HEK293 (cell line): ENCODE measurements at regions not wholly inside any gene's neighbourhood (a gene's known extent, or its start where the extent isn't known, plus 50 kb on each side); places are given as distances from the start of the nearest gene placed in this dataset.

Experiments used
- CTCF ChIA-PET: fragments of 350-600 bp; formaldehyde crosslinking; extraction: SDS; loops from one replicate; lab custom pipeline; 2021; ENCODE audit warnings: antibody characterized with exemption; lab: Yijun Ruan, JAX
- POLR2A ChIA-PET: fragments of 300-600 bp; formaldehyde crosslinking; extraction: SDS; loops from one replicate; lab custom pipeline; 2020; ENCODE audit warnings: antibody characterized with exemption, inconsistent platforms; lab: Yijun Ruan, JAX
- H3K27ac ChIP-seq: fragments of 200-500 bp; sonication (Bioruptor generic); 2 replicates; pipeline ENCODE4 v1.5.1; 2014; ENCODE audit warnings: low read depth, low read length, control low read depth, inconsistent platforms; ENCODE audit errors: extremely low read depth
- H3K36me3 ChIP-seq, 2 experiments: fragments of 200-500 bp in 1 of 2; sonication (Bioruptor generic) in 1 of 2; 1 replicate in 1 of 2; 2 replicates in 1 of 2; pipeline ENCODE4 v1.5.1; 2014 to 2017; ENCODE audit warnings: inconsistent platforms in 2 of 2, low read length in 2 of 2; ENCODE audit not compliant: control insufficient read depth in 2 of 2, insufficient read depth in 1 of 2
- H3K4me1 ChIP-seq: fragments of 200-500 bp; sonication (Bioruptor generic); 2 replicates; pipeline ENCODE4 v1.5.1; 2014; ENCODE audit warnings: mild to moderate bottlenecking, low read length, inconsistent platforms; ENCODE audit not compliant: control insufficient read depth, insufficient read depth
- H3K4me3 ChIP-seq: 2 replicates; pipeline ENCODE4 v1.5.1; 2011; ENCODE audit warnings: low read depth, mild to moderate bottlenecking, control low read depth, low read length, moderate library complexity
- H3K9me3 ChIP-seq: fragments of 200-500 bp; sonication (Bioruptor generic); 2 replicates; pipeline ENCODE4 v1.5.1; 2014; ENCODE audit warnings: low read depth, low read length, inconsistent platforms; ENCODE audit not compliant: control insufficient read depth, insufficient read depth
- KLF9 ChIP-seq: fragments of 450-650 bp; formaldehyde crosslinking; IDR thresholded peaks from 2 replicates; pipeline ENCODE4 v1.5.1; 2016; ENCODE audit warnings: missing biosample characterization, missing genetic modification characterization, low read depth
- REPIN1 ChIP-seq: fragments of 450-650 bp; formaldehyde crosslinking; IDR thresholded peaks from 2 replicates; pipeline ENCODE4 v1.5.1; 2017; ENCODE audit warnings: missing biosample characterization, missing genetic modification characterization, low read depth
- YY2 ChIP-seq: fragments of 450-650 bp; formaldehyde crosslinking; IDR thresholded peaks from 2 replicates; pipeline ENCODE4 v1.5.1; 2016; ENCODE audit warnings: missing biosample characterization, missing genetic modification characterization
- ZNF202 ChIP-seq: fragments of 450-650 bp; formaldehyde crosslinking; IDR thresholded peaks from 2 replicates; pipeline ENCODE4 v1.5.1; 2016; ENCODE audit warnings: missing biosample characterization, missing genetic modification characterization, borderline replicate concordance
- ZNF221 ChIP-seq: fragments of 450-650 bp; formaldehyde crosslinking; IDR thresholded peaks from 2 replicates; pipeline ENCODE4 v1.5.1; 2017; ENCODE audit warnings: missing biosample characterization, missing genetic modification characterization, borderline replicate concordance
- ZNF223 ChIP-seq: fragments of 450-650 bp; formaldehyde crosslinking; IDR thresholded peaks from 2 replicates; pipeline ENCODE4 v1.5.1; 2016; ENCODE audit warnings: missing biosample characterization, missing genetic modification characterization
- ZNF311 ChIP-seq: fragments of 450-650 bp; formaldehyde crosslinking; IDR thresholded peaks from 2 replicates; pipeline ENCODE4 v1.5.1; 2017; ENCODE audit warnings: missing biosample characterization, missing genetic modification characterization, borderline replicate concordance
- ZNF404 ChIP-seq: fragments of 450-650 bp; formaldehyde crosslinking; IDR thresholded peaks from 2 replicates; pipeline ENCODE4 v1.5.1; 2017; ENCODE audit warnings: missing biosample characterization, missing genetic modification characterization
- ZNF416 ChIP-seq: fragments of 450-650 bp; formaldehyde crosslinking; IDR thresholded peaks from 2 replicates; pipeline ENCODE4 v1.5.1; 2016; ENCODE audit warnings: missing biosample characterization, missing genetic modification characterization
- ZNF510 ChIP-seq: fragments of 450-650 bp; formaldehyde crosslinking; IDR thresholded peaks from 2 replicates; pipeline ENCODE4 v1.5.1; 2018; ENCODE audit warnings: mild to moderate bottlenecking, missing genetic modification characterization, missing biosample characterization; ENCODE audit not compliant: insufficient replicate concordance
- ZNF558 ChIP-seq: fragments of 450-650 bp; formaldehyde crosslinking; IDR thresholded peaks from 2 replicates; pipeline ENCODE4 v1.5.1; 2016; ENCODE audit warnings: missing biosample characterization, missing genetic modification characterization
- ZNF571 ChIP-seq: fragments of 450-650 bp; formaldehyde crosslinking; IDR thresholded peaks from 2 replicates; pipeline ENCODE4 v1.5.0; 2017; ENCODE audit warnings: missing biosample characterization, missing genetic modification characterization
- ZNF658 ChIP-seq: fragments of 450-650 bp; formaldehyde crosslinking; IDR thresholded peaks from 2 replicates; pipeline ENCODE4; 2016; ENCODE audit warnings: missing biosample characterization, missing genetic modification characterization
- ZNF670 ChIP-seq: fragments of 450-650 bp; formaldehyde crosslinking; IDR thresholded peaks from 2 replicates; pipeline ENCODE4 v1.5.1; 2016; ENCODE audit warnings: missing biosample characterization, missing genetic modification characterization, low read depth
- ZNF768 ChIP-seq: fragments of 450-650 bp; formaldehyde crosslinking; IDR thresholded peaks from 2 replicates; pipeline ENCODE4 v1.5.1; 2018; ENCODE audit warnings: missing biosample characterization, mild to moderate bottlenecking, missing genetic modification characterization
- ZNF837 ChIP-seq: fragments of 450-650 bp; formaldehyde crosslinking; IDR thresholded peaks from 2 replicates; pipeline ENCODE4 v1.5.1; 2016; ENCODE audit warnings: missing biosample characterization, missing genetic modification characterization
- ZSCAN4 ChIP-seq: fragments of 450-650 bp; formaldehyde crosslinking; IDR thresholded peaks from 2 replicates; pipeline ENCODE4 v1.5.1; 2017; ENCODE audit warnings: missing biosample characterization, missing genetic modification characterization
- TF ChIP-seq, protein P1 (sequence below): fragments of 450-650 bp; formaldehyde crosslinking; IDR thresholded peaks from 2 replicates; pipeline ENCODE4 v1.5.1; 2016; ENCODE audit warnings: missing biosample characterization, missing genetic modification characterization
- TF ChIP-seq, protein P2 (sequence below): fragments of 450-650 bp; formaldehyde crosslinking; IDR thresholded peaks from 2 replicates; pipeline ENCODE4 v1.5.1; 2016; ENCODE audit warnings: missing biosample characterization, missing genetic modification characterization
- TF ChIP-seq, protein P3 (sequence below): fragments of 450-650 bp; formaldehyde crosslinking; IDR thresholded peaks from 2 replicates; pipeline ENCODE4 v1.5.1; 2016; ENCODE audit warnings: missing biosample characterization, missing genetic modification characterization
- TF ChIP-seq, protein P4 (sequence below): fragments of 450-650 bp; formaldehyde crosslinking; optimal IDR thresholded peaks from 2 replicates; pipeline ENCODE3; 2016; ENCODE audit warnings: missing biosample characterization, mild to moderate bottlenecking, missing genetic modification characterization
- TF ChIP-seq, protein P5 (sequence below): fragments of 450-650 bp; formaldehyde crosslinking; IDR thresholded peaks from 2 replicates; pipeline ENCODE4 v1.5.1; 2017; ENCODE audit warnings: missing biosample characterization, mild to moderate bottlenecking, missing genetic modification characterization, moderate library complexity

DNA sequence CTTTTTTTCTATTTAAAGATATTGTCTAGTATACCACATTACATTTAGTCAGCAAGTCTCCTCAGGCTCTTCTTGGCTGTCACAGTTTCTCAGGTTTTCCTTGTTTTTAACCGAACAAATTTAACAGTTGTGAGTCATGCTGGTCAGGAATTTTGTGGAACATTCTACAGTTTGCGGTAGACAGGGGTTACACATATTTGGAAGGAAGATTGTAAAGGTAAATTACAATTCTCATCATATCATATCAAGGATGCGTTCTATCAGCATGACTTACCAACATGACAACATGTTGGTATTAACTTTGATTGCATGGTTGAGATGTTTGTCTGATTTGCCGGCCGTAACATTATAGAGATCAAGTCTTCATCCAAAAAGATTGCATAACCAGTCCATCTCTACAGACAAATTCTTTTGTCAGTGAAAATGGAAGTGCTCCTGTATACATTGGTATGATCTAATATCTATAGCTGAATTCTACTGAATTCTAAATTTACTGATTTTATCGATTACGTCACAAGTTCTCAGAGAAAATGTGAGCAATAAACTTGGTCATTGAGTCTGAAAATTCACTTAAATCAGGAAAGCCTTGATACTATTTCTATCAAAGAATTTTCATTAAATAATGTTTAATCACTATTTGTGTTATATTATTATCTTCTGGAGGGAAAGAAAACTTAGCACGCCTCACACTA lies 664.4 kb upstream of the SLC8A1 start:
- H3K4me1 ChIP-seq: no peaks in the 10 kb centered on the region
- H3K4me3 ChIP-seq: no peak overlapping the region
- no peaks in the 10 kb centered on the region for H3K9me3 ChIP-seq
- CTCF ChIA-PET: no interaction called here
- no peak for TF ChIP-seq YY2
- TF ChIP-seq, protein P1, sequence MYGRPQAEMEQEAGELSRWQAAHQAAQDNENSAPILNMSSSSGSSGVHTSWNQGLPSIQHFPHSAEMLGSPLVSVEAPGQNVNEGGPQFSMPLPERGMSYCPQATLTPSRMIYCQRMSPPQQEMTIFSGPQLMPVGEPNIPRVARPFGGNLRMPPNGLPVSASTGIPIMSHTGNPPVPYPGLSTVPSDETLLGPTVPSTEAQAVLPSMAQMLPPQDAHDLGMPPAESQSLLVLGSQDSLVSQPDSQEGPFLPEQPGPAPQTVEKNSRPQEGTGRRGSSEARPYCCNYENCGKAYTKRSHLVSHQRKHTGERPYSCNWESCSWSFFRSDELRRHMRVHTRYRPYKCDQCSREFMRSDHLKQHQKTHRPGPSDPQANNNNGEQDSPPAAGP: no peak
- no peak for TF ChIP-seq ZNF221 (tag by site-specific recombination)
- no peak for TF ChIP-seq KLF9
- H3K36me3 ChIP-seq: no peaks in the 10 kb centered on the region
- H3K27ac ChIP-seq: no peak overlapping the region
- POLR2A ChIA-PET: no interaction called here

DNA sequence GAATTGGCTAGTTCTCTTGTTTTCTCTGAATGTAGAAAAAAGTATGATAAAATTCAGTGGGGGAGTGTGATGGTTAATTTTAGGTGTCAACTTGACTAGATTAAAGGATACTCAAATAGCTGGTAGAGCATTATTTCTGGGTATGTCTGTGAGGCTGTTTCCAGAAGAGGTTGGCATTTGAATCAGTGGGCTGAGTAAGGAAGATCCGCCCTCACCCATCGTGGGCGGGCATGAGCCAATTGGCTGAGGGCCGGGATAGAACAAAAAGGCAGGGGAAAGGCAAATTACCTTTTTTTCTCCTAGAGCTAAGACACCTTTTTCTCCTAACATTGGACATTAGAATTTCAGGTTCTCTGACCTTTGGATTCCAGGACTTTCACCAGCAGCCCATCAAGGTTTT lies 667.6 kb upstream of the SLC8A1 start:
- CTCF ChIA-PET: no interaction called here
- H3K4me3 ChIP-seq: no peak overlapping the region
- POLR2A ChIA-PET: no interaction called here
- H3K4me1 ChIP-seq: no peaks in the 10 kb centered on the region
- no peaks in the 10 kb centered on the region for H3K36me3 ChIP-seq
- H3K9me3 ChIP-seq: no peaks in the 10 kb centered on the region
- TF ChIP-seq ZSCAN4 (tag by site-specific recombination) (no peak), ZNF404 (no peak), ZNF571 (no peak), ZNF311 (tag by site-specific recombination) (no peak), REPIN1 (tag by site-specific recombination) (no peak), ZNF558 (tag by site-specific recombination) (no peak), ZNF221 (tag by site-specific recombination) (no peak), ZNF202 (no peak), ZNF416 (tag by site-specific recombination) (no peak), ZNF768 (tag by site-specific recombination) (no peak), ZNF510 (tag by site-specific recombination) (no peak), ZNF223 (no peak), ZNF670 (no peak), ZNF837 (no peak), ZNF658 (tag by site-specific recombination) (no peak)
- TF ChIP-seq, protein P2, sequence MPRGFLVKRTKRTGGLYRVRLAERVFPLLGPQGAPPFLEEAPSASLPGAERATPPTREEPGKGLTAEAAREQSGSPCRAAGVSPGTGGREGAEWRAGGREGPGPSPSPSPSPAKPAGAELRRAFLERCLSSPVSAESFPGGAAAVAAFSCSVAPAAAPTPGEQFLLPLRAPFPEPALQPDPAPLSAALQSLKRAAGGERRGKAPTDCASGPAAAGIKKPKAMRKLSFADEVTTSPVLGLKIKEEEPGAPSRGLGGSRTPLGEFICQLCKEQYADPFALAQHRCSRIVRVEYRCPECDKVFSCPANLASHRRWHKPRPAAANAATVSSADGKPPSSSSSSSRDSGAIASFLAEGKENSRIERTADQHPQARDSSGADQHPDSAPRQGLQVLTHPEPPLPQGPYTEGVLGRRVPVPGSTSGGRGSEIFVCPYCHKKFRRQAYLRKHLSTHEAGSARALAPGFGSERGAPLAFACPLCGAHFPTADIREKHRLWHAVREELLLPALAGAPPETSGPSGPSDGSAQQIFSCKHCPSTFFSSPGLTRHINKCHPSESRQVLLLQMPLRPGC (tag by site-specific recombination): no peak
- TF ChIP-seq, protein P3, sequence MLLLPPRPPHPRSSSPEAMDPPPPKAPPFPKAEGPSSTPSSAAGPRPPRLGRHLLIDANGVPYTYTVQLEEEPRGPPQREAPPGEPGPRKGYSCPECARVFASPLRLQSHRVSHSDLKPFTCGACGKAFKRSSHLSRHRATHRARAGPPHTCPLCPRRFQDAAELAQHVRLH (tag by site-specific recombination): no peak
- TF ChIP-seq, protein P4, sequence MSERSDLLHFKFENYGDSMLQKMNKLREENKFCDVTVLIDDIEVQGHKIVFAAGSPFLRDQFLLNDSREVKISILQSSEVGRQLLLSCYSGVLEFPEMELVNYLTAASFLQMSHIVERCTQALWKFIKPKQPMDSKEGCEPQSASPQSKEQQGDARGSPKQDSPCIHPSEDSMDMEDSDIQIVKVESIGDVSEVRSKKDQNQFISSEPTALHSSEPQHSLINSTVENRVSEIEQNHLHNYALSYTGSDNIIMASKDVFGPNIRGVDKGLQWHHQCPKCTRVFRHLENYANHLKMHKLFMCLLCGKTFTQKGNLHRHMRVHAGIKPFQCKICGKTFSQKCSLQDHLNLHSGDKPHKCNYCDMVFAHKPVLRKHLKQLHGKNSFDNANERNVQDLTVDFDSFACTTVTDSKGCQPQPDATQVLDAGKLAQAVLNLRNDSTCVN (tag by site-specific recombination): no peak
- TF ChIP-seq, protein P5, sequence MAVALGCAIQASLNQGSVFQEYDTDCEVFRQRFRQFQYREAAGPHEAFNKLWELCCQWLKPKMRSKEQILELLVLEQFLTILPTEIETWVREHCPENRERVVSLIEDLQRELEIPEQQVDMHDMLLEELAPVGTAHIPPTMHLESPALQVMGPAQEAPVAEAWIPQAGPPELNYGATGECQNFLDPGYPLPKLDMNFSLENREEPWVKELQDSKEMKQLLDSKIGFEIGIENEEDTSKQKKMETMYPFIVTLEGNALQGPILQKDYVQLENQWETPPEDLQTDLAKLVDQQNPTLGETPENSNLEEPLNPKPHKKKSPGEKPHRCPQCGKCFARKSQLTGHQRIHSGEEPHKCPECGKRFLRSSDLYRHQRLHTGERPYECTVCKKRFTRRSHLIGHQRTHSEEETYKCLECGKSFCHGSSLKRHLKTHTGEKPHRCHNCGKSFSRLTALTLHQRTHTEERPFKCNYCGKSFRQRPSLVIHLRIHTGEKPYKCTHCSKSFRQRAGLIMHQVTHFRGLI: no peak
- H3K27ac ChIP-seq: no peak overlapping the region
